ENCODE measurements at regions not wholly inside any gene's neighbourhood (a gene's known extent, or its start where the extent isn't known, plus 50 kb on each side); places are given as distances from the start of the nearest gene placed in this dataset.

DNA sequence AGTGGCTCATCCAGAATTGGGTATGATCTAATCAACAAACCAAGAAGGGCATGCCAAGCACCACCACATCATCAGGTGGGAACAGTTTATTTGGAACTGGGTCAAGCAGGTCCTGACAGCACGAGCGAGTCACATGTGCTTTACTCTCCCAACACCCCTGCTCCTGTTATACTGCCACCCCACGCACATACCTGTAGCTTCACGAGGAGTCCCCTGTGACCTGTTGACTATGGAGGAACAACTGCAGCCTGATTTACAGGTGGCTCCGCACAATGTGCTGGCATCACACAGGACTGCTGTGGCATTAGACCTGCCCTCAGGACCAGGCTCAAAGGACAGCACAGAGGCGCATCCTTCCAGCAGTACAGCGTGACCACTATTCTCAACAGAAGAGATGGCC, 70.8 kb upstream of the LRRN2 start:
- ATAC-seq (ENCODE audit: low read depth), result no peak
- no peak overlapping the region for H2AK5ac ChIP-seq (ENCODE audit: low read depth, low read length)
- H4K91ac ChIP-seq (ENCODE audit: insufficient read depth, low read depth, low read length), result no peak overlapping the region
- no peak overlapping the region for H2BK20ac ChIP-seq (ENCODE audit: low read depth, low read length)
- no peak overlapping the region for H2BK5ac ChIP-seq (ENCODE audit: low read depth, low read length, poor library complexity, severe bottlenecking)
- no peaks in the 10 kb centered on the region for H3K9me1 ChIP-seq (ENCODE audit: insufficient read depth, low read length)
- intact Hi-C loops (cut with micrococcal nuclease) (no loop called here), dilution Hi-C loops (cut with HindIII; ENCODE audit: low sequenced_read_pairs, unreplicated experiment) (no loop called here), in situ Hi-C loops (cut with MboI; ENCODE audit: low sequenced_read_pairs) (no loop called here)
- H3K9ac ChIP-seq (ENCODE audit: low read depth, low read length), result no peak overlapping the region
- H3K4ac ChIP-seq (ENCODE audit: low read depth, low read length), result no peak overlapping the region
- 83% methylated on average over 2 of the region's 7 CpGs; no CpG with 5 or more reads in 1 of the 2 experiments for WGBS, 2 experiments (ENCODE audit: extremely low coverage in 2 of 2, insufficient read length in 1 of 2)
- no peaks in the 10 kb centered on the region for H3K79me1 ChIP-seq (ENCODE audit: low read depth in 1 of 2, low read length in 2 of 2)
- H2BK15ac ChIP-seq (ENCODE audit: low read depth, low read length), result no peak overlapping the region
- no peaks in the 10 kb centered on the region for H3K4me1 ChIP-seq (ENCODE audit: control insufficient read depth, insufficient read depth, low read length)
- no peak overlapping the region for H2BK120ac ChIP-seq (ENCODE audit: low read depth, low read length)
- no peak overlapping the region for H3K56ac ChIP-seq (ENCODE audit: extremely low read depth, insufficient read depth, low read length)
- ChIA-PET CTCF (no interaction called here), POLR2A (ENCODE audit: unreplicated experiment) (no interaction called here)
- H3K27me3 ChIP-seq (ENCODE audit: control insufficient read depth, insufficient read depth, low read length), result no peaks in the 10 kb centered on the region
- H2AK9ac ChIP-seq (replicated peaks; ENCODE audit: low read depth, low read length, poor library complexity), result no peak overlapping the region
- H4K20me1 ChIP-seq (ENCODE audit: insufficient read depth, low read length), result no peaks in the 10 kb centered on the region
- H4K5ac ChIP-seq (ENCODE audit: low read depth, low read length), result no peak overlapping the region
- H3K9me3 ChIP-seq (ENCODE audit: control insufficient read depth, insufficient read depth, low read length), result no peaks in the 10 kb centered on the region
- no peak overlapping the region for H3K23ac ChIP-seq (ENCODE audit: low read depth, low read length)
- no peak for TF ChIP-seq FOS (IDR thresholded peaks at IDR 0.05; ENCODE audit: low read depth, low read length)
- H3K18ac ChIP-seq (ENCODE audit: low read depth, low read length), result no peak overlapping the region
- no peak overlapping the region for H4K8ac ChIP-seq (ENCODE audit: low read depth in 2 of 2, low read length in 2 of 2)
- H3K4me3 ChIP-seq (ENCODE audit: insufficient read depth, low read depth, low read length), result no peak overlapping the region
- H3K4me2 ChIP-seq (ENCODE audit: low read depth, low read length), result no peak overlapping the region
- no peak overlapping the region for H3K14ac ChIP-seq (replicated peaks; ENCODE audit: low read depth, low read length)
- H2AFZ ChIP-seq (replicated peaks; ENCODE audit: low read length, poor library complexity), result no peak overlapping the region
- H3K36me3 ChIP-seq (ENCODE audit: control insufficient read depth, insufficient read depth, low read length), result no peaks in the 10 kb centered on the region
- H3K27ac ChIP-seq (ENCODE audit: insufficient read depth, low read length), result no peak overlapping the region
- DNase-seq, result no peak
- BruUV-seq (replicated peaks), result no TSS peak

Data from IMR-90 (cell line).